ENCODE measurements at regions not wholly inside any gene's neighbourhood (a gene's known extent, or its start where the extent isn't known, plus 50 kb on each side); places are given as distances from the start of the nearest gene placed in this dataset.
"Not testable (repeated sequence)": the region's sequence is repeated elsewhere in the genome, so short reads cannot be mapped to it uniquely, and the experiment has no call there.

- POLR2A ChIA-PET; CTCF ChIA-PET; H3K27ac ChIP-seq (ENCODE audit: extremely low read depth, low read depth, low read length); H3K36me3 ChIP-seq (ENCODE audit: control insufficient read depth in 2 of 2, insufficient read depth in 1 of 2, low read length in 2 of 2); H3K4me1 ChIP-seq (ENCODE audit: control insufficient read depth, insufficient read depth, low read length); H3K4me3 ChIP-seq (ENCODE audit: low read depth, low read length); H3K9me3 ChIP-seq (ENCODE audit: control insufficient read depth, insufficient read depth, low read depth, low read length): not testable (repeated sequence)
Measured at GRCh38 chr21:6464419-6464818, 4057.0 kb upstream of the TPTE start.

GRCh38 chr21:6466081-6466698 is 4055.2 kb upstream of the TPTE start:
- H3K27ac ChIP-seq (ENCODE audit: extremely low read depth, low read depth, low read length); H3K4me3 ChIP-seq (ENCODE audit: low read depth, low read length); POLR2A ChIA-PET; H3K9me3 ChIP-seq (ENCODE audit: control insufficient read depth, insufficient read depth, low read depth, low read length); H3K4me1 ChIP-seq (ENCODE audit: control insufficient read depth, insufficient read depth, low read length); CTCF ChIA-PET; H3K36me3 ChIP-seq (ENCODE audit: control insufficient read depth in 2 of 2, insufficient read depth in 1 of 2, low read length in 2 of 2): not testable (repeated sequence)

GRCh38 chr21:6466707-6467106 is 4054.7 kb upstream of the TPTE start:
- POLR2A ChIA-PET; CTCF ChIA-PET; H3K4me3 ChIP-seq (ENCODE audit: low read depth, low read length); H3K4me1 ChIP-seq (ENCODE audit: control insufficient read depth, insufficient read depth, low read length); H3K27ac ChIP-seq (ENCODE audit: extremely low read depth, low read depth, low read length); H3K36me3 ChIP-seq (ENCODE audit: control insufficient read depth in 2 of 2, insufficient read depth in 1 of 2, low read length in 2 of 2); H3K9me3 ChIP-seq (ENCODE audit: control insufficient read depth, insufficient read depth, low read depth, low read length): not testable (repeated sequence)

GRCh38 chr21:6467189-6467774 is 4054.1 kb upstream of the TPTE start:
- POLR2A ChIA-PET, CTCF ChIA-PET: not testable (repeated sequence)

GRCh38 chr21:6467907-6468306 is 4053.5 kb upstream of the TPTE start:
- CTCF ChIA-PET; H3K36me3 ChIP-seq (ENCODE audit: control insufficient read depth in 2 of 2, insufficient read depth in 1 of 2, low read length in 2 of 2); H3K9me3 ChIP-seq (ENCODE audit: control insufficient read depth, insufficient read depth, low read depth, low read length); POLR2A ChIA-PET; H3K27ac ChIP-seq (ENCODE audit: extremely low read depth, low read depth, low read length); H3K4me1 ChIP-seq (ENCODE audit: control insufficient read depth, insufficient read depth, low read length); H3K4me3 ChIP-seq (ENCODE audit: low read depth, low read length): not testable (repeated sequence)

More at GRCh38 chr21:6467189-6467774, 4054.1 kb upstream of the TPTE start:
- H3K4me1 ChIP-seq (ENCODE audit: control insufficient read depth, insufficient read depth, low read length); H3K36me3 ChIP-seq (ENCODE audit: control insufficient read depth in 2 of 2, insufficient read depth in 1 of 2, low read length in 2 of 2); H3K27ac ChIP-seq (ENCODE audit: extremely low read depth, low read depth, low read length); H3K9me3 ChIP-seq (ENCODE audit: control insufficient read depth, insufficient read depth, low read depth, low read length); H3K4me3 ChIP-seq (ENCODE audit: low read depth, low read length): not testable (repeated sequence)

- H3K4me3 ChIP-seq (ENCODE audit: low read depth, low read length); CTCF ChIA-PET; POLR2A ChIA-PET; H3K27ac ChIP-seq (ENCODE audit: extremely low read depth, low read depth, low read length); H3K4me1 ChIP-seq (ENCODE audit: control insufficient read depth, insufficient read depth, low read length); H3K9me3 ChIP-seq (ENCODE audit: control insufficient read depth, insufficient read depth, low read depth, low read length); H3K36me3 ChIP-seq (ENCODE audit: control insufficient read depth in 2 of 2, insufficient read depth in 1 of 2, low read length in 2 of 2): not testable (repeated sequence)
Measured at GRCh38 chr21:6468331-6468860, 4053.0 kb upstream of the TPTE start.

GRCh38 chr21:6474250-6474968 is 4047.0 kb upstream of the TPTE start:
- POLR2A ChIA-PET; H3K27ac ChIP-seq (ENCODE audit: extremely low read depth, low read depth, low read length); CTCF ChIA-PET; H3K4me1 ChIP-seq (ENCODE audit: control insufficient read depth, insufficient read depth, low read length); H3K9me3 ChIP-seq (ENCODE audit: control insufficient read depth, insufficient read depth, low read depth, low read length); H3K4me3 ChIP-seq (ENCODE audit: low read depth, low read length); H3K36me3 ChIP-seq (ENCODE audit: control insufficient read depth in 2 of 2, insufficient read depth in 1 of 2, low read length in 2 of 2): not testable (repeated sequence)

GRCh38 chr21:6481116-6481515 is 4040.3 kb upstream of the TPTE start:
- POLR2A ChIA-PET: not testable (repeated sequence)

GRCh38 chr21:6482616-6483015 is 4038.8 kb upstream of the TPTE start:
- H3K27ac ChIP-seq (ENCODE audit: extremely low read depth, low read depth, low read length); POLR2A ChIA-PET; CTCF ChIA-PET; H3K4me3 ChIP-seq (ENCODE audit: low read depth, low read length); H3K4me1 ChIP-seq (ENCODE audit: control insufficient read depth, insufficient read depth, low read length); H3K36me3 ChIP-seq (ENCODE audit: control insufficient read depth in 2 of 2, insufficient read depth in 1 of 2, low read length in 2 of 2); H3K9me3 ChIP-seq (ENCODE audit: control insufficient read depth, insufficient read depth, low read depth, low read length): not testable (repeated sequence)

More at GRCh38 chr21:6481116-6481515, 4040.3 kb upstream of the TPTE start:
- H3K27ac ChIP-seq (ENCODE audit: extremely low read depth, low read depth, low read length); H3K4me1 ChIP-seq (ENCODE audit: control insufficient read depth, insufficient read depth, low read length); H3K36me3 ChIP-seq (ENCODE audit: control insufficient read depth in 2 of 2, insufficient read depth in 1 of 2, low read length in 2 of 2); H3K4me3 ChIP-seq (ENCODE audit: low read depth, low read length); H3K9me3 ChIP-seq (ENCODE audit: control insufficient read depth, insufficient read depth, low read depth, low read length); CTCF ChIA-PET: not testable (repeated sequence)

GRCh38 chr21:6483645-6484044 is 4037.7 kb upstream of the TPTE start:
- H3K4me3 ChIP-seq (ENCODE audit: low read depth, low read length); H3K36me3 ChIP-seq (ENCODE audit: control insufficient read depth in 2 of 2, insufficient read depth in 1 of 2, low read length in 2 of 2); H3K9me3 ChIP-seq (ENCODE audit: control insufficient read depth, insufficient read depth, low read depth, low read length); H3K27ac ChIP-seq (ENCODE audit: extremely low read depth, low read depth, low read length); POLR2A ChIA-PET; H3K4me1 ChIP-seq (ENCODE audit: control insufficient read depth, insufficient read depth, low read length); CTCF ChIA-PET: not testable (repeated sequence)

GRCh38 chr21:6486821-6487220 is 4034.6 kb upstream of the TPTE start:
- H3K4me3 ChIP-seq (ENCODE audit: low read depth, low read length); H3K9me3 ChIP-seq (ENCODE audit: control insufficient read depth, insufficient read depth, low read depth, low read length); H3K4me1 ChIP-seq (ENCODE audit: control insufficient read depth, insufficient read depth, low read length); CTCF ChIA-PET; H3K36me3 ChIP-seq (ENCODE audit: control insufficient read depth in 2 of 2, insufficient read depth in 1 of 2, low read length in 2 of 2); POLR2A ChIA-PET; H3K27ac ChIP-seq (ENCODE audit: extremely low read depth, low read depth, low read length): not testable (repeated sequence)
